GM12891 (cell line): ENCODE measurements at regions not wholly inside any gene's neighbourhood (a gene's known extent, or its start where the extent isn't known, plus 50 kb on each side); places are given as distances from the start of the nearest gene placed in this dataset.

Experiments used
- DNase-seq: peaks from one replicate; pipeline ENCODE4 v3.0.0; 2011; ENCODE audit warnings: low spot score; ENCODE audit not compliant: insufficient read length
- FAIRE-seq: peaks from 2 replicates; lab custom pipeline; 2011; peaks lifted over from hg19 to GRCh38; lab: Jason Lieb, UNC
- PAX5 ChIP-seq: IDR thresholded peaks from 2 replicates; pipeline ENCODE4 v1.6.1; 2011; ENCODE audit warnings: low read length, moderate library complexity, mild to moderate bottlenecking; ENCODE audit not compliant: insufficient read depth, severe bottlenecking
- POLR2A ChIP-seq: IDR thresholded peaks from 2 replicates; pipeline ENCODE4 v1.6.1; 2011; ENCODE audit warnings: low read depth, low read length, control low read depth
- POLR2AphosphoS5 ChIP-seq: IDR thresholded peaks from 2 replicates; pipeline ENCODE4 v1.6.1; 2011; ENCODE audit warnings: low read depth, low read length, control low read depth
- POU2F2 ChIP-seq: IDR thresholded peaks from 2 replicates; pipeline ENCODE4 v1.6.1; 2011; ENCODE audit warnings: low read depth, mild to moderate bottlenecking, control low read depth, low read length, moderate library complexity
- SPI1 ChIP-seq: IDR thresholded peaks from 2 replicates; pipeline ENCODE4 v1.6.1; 2011; ENCODE audit warnings: low read depth, low read length, control low read depth
- TAF1 ChIP-seq: IDR thresholded peaks from 2 replicates; pipeline ENCODE4 v1.6.1; 2011; ENCODE audit warnings: low read depth, low read length, control low read depth

DNA sequence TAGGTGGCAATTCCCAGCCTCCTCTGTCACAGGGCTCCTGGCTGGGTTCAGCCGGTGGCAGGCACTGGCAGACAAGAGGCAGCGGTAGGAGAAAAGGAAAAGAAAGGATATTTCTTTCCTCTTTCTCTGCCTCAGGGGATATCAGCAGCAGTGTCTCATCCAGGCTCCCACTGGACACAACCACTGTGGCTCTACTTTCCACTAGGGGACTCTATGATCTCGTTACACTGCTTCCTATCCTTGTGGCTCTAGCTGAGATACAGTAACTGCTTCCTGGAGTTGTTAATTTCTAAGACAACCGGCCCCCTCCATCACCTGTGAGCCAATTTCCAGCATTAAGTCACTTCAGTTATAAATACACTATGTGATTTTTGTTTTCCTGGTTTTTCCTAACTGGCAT is 102.0 kb upstream of the LRFN2 start:
- FAIRE-seq (no peak), DNase-seq (no peak)
- TF ChIP-seq PAX5 (no peak), POLR2AphosphoS5 (no peak), POLR2A (no peak)

DNA sequence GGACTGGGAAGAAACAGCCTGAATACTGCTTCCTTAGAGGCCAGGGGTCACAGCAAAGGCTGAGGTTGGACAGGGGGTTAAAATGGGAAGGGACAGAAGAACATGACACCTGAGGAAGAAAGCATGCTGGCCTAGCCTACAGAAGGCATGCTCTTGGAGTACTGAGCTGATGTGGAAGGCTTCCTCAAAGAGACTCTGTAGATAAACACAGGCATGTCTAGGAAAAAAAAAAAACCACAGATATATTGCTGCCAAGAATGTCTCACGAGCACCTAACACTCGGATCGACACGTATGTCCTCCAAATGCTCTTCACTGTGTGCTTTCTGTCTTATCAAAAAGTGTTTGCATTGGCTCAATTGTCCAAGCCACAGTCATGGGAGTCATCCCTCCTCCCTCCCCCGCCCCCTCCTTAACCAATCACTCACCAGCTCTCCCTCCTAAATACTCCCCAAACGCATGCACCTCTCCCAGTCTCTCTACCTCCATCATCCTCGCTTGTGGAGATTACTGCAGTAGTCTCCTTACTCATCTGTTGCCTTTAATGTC is 101.1 kb upstream of the LRFN2 start:
- no peak for TF ChIP-seq PAX5
- TF ChIP-seq POU2F2 = no peak
- no peak for TF ChIP-seq POLR2AphosphoS5
- TF ChIP-seq SPI1 = no peak
- TF ChIP-seq POLR2A = no peak
- TF ChIP-seq TAF1 = no peak
- no peak for FAIRE-seq

DNA sequence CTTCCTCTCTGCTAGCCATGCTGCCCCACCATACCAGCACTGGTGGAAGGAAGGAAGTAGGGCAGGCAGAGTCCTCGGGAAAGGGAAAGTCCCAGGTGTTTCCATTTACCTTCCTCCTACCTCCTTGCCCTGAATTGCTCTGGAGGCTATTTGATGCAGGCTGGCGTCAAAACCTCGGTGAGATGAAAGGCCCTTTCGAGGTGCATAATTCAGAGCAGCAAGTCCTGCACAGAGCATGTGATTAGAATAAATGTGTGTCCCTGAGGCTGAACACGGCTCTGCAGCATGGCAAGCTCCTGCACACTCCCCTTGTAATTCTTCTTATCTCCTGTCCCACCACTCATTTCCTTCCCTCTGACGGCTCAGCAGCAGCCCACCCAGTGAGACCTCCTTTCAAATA is 98.7 kb upstream of the LRFN2 start:
- FAIRE-seq (no peak), DNase-seq (no peak)
- no peak for TF ChIP-seq POU2F2
- TF ChIP-seq SPI1 = no peak
- TF ChIP-seq POLR2AphosphoS5 = no peak
- no peak for TF ChIP-seq TAF1
- no peak for TF ChIP-seq POLR2A
- no peak for TF ChIP-seq PAX5

More for the DNA sequence above, 101.1 kb upstream of the LRFN2 start:
- no peak for DNase-seq

DNA sequence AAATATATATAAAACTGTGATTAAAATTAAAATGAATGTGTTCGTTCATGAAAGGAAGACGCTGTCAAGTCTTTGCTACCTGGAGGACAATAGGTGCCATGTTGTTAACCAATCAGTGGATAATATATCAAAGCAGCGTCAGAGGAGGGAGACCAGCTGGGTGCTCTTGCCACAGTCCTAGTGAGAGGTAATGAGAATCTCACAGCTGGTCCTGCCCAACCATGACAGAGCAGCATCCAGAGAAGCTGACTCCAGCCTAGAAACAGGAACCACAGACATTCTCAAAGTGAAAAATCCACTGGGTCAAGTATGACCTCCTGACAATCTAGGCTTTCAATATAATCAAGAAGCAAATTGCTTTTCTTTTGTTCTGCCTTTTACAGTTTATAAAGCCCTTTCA is 94.5 kb upstream of the LRFN2 start:
- FAIRE-seq (no peak), DNase-seq (no peak)
- TF ChIP-seq POU2F2 (no peak), TAF1 (no peak), POLR2AphosphoS5 (no peak), POLR2A (no peak)

DNA sequence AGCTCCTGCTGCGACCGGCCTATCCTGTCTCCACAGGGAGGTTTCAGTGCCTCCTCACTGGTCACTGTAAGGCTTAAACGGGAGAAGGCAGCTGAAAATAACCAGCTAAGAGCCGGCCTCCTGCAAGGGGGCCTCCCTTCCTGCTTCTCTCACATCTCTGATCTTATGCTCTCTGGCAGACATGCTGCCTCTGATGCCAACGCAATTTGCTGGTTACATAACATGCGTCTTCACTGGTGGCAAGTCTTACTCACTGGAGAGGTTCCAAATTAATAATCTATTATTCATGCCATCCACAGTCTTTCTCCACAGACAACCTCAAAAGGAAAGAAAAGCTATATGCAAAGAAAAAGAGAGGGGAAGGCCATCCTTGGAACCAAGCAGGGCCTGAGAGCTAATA is 91.8 kb upstream of the LRFN2 start:
- TF ChIP-seq PAX5 (no peak), POU2F2 (no peak), SPI1 (no peak), POLR2A (no peak), TAF1 (no peak), POLR2AphosphoS5 (no peak)
- no peak for FAIRE-seq
- DNase-seq = no peak

DNA sequence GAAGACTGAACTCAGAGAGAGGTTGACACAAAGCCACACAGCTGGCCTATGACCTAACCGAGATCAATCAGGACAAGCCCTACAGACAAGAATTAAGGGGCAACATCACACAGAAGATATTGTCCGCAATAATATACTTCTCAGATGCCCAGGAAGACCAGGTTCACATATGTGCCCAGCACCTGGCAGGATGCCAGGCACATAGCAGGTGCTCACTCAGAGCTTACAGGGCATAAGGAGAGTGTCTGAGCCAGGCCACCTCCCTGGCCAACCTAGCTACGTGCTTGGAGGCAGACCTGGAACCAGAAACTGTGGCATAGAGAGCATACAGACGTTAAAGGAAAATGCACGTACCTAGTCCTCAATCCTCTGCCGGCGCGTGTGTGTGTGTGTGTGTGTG is 87.0 kb upstream of the LRFN2 start:
- FAIRE-seq = no peak
- TF ChIP-seq POLR2A (no peak), POLR2AphosphoS5 (no peak), TAF1 (no peak), SPI1 (no peak), POU2F2 (no peak), PAX5 (no peak)
- no peak for DNase-seq

DNA sequence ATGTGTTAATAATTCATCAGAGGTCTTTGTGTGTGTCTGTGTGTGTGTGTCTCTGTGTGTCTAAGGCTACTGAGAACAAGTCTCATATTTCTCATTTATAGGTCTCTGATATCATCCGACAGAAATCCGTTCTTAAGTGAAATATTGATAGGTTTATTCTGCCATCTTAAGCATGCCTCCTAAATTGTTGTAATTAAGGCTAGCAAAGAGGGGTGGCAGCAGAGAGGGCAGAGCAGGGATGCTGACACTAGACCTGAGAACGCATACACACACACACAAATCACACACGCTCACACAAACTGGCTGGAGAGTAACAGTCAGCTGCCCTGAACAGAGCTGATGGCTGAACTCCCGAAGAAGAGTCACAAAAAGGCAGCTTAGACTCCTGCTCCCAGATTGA is 84.9 kb upstream of the LRFN2 start:
- TF ChIP-seq PAX5 (no peak), TAF1 (no peak), SPI1 (no peak), POLR2A (no peak), POLR2AphosphoS5 (no peak), POU2F2 (no peak)
- DNase-seq (no peak), FAIRE-seq (no peak)

DNA sequence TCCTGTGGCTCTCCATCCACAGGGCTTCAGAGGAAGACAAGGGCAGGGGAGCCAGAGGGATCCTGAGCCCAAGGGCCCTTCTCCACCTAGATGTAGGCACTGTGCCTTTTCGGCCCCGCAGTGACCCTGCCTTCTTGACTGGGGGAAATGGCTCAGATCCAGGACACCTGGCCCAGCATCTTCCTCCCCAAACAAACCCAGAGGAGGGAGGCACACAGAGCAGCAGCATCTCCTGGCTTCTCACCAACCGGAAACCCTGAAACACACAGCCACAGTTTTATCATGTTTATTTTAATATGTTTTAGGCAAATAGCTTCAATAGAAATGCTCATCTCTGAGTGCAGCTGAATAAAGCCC is 84.5 kb upstream of the LRFN2 start:
- DNase-seq = no peak
- no peak for TF ChIP-seq POLR2A
- no peak for FAIRE-seq

DNA sequence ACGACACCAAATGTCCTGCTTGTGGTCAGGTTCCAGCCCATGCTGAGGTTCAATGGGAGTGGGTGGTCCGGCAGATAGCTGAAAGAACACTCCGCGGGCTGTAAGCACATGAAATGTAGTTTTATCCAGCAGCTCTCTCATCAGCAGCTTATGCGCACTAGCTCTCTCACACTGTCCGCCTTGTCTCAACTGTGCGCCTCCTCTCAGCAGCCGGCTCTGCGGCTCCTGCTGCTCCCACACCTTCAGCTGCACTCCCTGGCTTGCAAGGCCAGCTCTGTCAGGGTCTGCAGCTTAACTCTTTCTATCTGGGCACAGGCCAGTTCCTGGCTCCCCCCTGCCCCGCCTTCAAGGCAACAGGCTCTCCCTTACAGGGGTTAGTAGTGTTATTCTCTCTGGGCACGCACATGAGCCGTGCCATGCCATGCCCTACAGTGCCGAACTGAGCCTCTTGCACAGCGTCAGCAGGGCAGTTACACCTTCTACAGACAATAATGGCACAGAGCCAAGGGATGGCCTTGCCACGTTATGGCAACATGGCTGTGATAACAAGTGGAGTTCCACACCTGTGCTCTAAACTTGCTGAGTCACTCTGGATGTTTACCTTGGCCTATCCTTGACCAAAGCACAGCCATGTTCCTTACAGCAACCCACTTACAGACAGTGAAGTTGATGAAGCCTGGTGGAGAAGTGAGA is 84.0 kb upstream of the LRFN2 start:
- no peak for DNase-seq
- no peak for TF ChIP-seq POU2F2
- TF ChIP-seq TAF1 = no peak
- FAIRE-seq = no peak

DNA sequence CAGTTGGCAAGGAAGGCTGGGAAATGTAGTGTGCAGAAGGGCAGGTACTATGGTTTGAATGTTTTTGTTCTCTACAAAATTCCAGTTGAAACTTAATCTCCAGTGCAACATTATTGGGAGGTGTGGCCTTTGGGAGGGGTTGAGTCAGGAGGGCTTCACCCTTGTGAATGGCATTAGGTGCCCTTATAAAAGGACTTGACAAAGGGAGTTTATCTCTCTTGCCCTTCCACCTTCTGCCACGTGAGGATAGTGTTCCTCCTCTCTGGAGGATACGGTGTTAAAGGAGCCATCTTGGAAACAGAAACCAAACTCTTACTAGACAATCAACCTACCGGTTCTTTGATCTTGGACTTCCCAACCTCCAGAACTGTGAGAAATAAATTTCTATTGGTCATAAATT is 82.2 kb upstream of the LRFN2 start:
- DNase-seq (no peak), FAIRE-seq (no peak)
- TF ChIP-seq POU2F2 (no peak), SPI1 (no peak), PAX5 (no peak), TAF1 (no peak), POLR2A (no peak), POLR2AphosphoS5 (no peak)

DNA sequence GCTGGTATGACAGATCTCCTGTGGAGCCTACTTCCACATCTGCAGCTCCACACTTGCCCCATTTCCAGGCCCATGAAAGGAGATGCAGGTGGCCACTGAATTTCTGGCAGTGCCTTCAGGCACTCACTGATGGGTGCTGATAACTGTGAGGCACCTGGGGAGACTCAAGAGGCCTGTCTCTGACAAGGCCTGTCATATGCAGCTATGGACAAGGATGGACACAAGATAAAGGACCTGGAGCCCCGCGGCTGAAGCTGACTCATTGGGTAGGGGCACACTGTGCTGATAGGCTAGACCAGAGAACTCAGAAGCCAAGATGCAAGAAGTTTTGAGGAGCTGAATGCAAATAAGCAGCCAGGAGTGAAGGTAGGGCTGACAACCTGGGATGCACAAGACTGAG is 81.0 kb upstream of the LRFN2 start:
- no peak for DNase-seq
- FAIRE-seq = no peak
- TF ChIP-seq PAX5 = no peak
- no peak for TF ChIP-seq TAF1
- no peak for TF ChIP-seq POLR2A
- no peak for TF ChIP-seq POU2F2
- no peak for TF ChIP-seq POLR2AphosphoS5
- no peak for TF ChIP-seq SPI1
